Panc1 (cell line): ENCODE measurements at regions not wholly inside any gene's neighbourhood (a gene's known extent, or its start where the extent isn't known, plus 50 kb on each side); places are given as distances from the start of the nearest gene placed in this dataset.

Experiments
- TF ChIP-seq, protein P1 (sequence below): fragments of 450-650 bp; IDR thresholded peaks from 2 replicates; pipeline ENCODE4 v1.5.1; 2017; ENCODE audit warnings: mild to moderate bottlenecking
- TF ChIP-seq, protein P2 (sequence below), 2 experiments: IDR thresholded peaks; 2 replicates each; pipeline ENCODE4 v1.6.1; 2011 to 2012; ENCODE audit warnings: low read depth in 2 of 2, control low read depth in 1 of 2, low read length in 1 of 2, mild to moderate bottlenecking in 1 of 2, moderate library complexity in 1 of 2; ENCODE audit not compliant: insufficient read depth in 1 of 2

DNA sequence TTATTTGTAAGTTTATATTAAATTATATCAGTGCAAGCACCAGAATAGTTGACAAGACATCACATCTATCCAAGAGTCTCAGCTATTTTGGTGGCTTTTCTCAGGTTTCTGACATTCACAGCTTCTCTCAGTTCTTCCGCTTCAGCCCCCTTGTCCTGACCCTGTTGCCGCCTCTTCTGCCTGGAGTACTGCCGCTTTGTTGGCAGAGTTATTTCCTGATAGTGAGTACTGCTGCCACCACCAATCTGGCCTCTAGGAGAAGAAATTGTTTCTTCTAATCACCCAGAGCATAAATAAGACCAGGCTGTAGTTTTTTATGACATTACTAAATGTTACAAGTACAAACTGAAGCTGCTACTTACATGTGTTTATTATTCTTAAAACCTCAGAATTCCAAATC is 470.1 kb downstream of the NSUN3 start:
- TF ChIP-seq, protein P1, sequence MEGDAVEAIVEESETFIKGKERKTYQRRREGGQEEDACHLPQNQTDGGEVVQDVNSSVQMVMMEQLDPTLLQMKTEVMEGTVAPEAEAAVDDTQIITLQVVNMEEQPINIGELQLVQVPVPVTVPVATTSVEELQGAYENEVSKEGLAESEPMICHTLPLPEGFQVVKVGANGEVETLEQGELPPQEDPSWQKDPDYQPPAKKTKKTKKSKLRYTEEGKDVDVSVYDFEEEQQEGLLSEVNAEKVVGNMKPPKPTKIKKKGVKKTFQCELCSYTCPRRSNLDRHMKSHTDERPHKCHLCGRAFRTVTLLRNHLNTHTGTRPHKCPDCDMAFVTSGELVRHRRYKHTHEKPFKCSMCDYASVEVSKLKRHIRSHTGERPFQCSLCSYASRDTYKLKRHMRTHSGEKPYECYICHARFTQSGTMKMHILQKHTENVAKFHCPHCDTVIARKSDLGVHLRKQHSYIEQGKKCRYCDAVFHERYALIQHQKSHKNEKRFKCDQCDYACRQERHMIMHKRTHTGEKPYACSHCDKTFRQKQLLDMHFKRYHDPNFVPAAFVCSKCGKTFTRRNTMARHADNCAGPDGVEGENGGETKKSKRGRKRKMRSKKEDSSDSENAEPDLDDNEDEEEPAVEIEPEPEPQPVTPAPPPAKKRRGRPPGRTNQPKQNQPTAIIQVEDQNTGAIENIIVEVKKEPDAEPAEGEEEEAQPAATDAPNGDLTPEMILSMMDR: no peak
- TF ChIP-seq, protein P2, sequence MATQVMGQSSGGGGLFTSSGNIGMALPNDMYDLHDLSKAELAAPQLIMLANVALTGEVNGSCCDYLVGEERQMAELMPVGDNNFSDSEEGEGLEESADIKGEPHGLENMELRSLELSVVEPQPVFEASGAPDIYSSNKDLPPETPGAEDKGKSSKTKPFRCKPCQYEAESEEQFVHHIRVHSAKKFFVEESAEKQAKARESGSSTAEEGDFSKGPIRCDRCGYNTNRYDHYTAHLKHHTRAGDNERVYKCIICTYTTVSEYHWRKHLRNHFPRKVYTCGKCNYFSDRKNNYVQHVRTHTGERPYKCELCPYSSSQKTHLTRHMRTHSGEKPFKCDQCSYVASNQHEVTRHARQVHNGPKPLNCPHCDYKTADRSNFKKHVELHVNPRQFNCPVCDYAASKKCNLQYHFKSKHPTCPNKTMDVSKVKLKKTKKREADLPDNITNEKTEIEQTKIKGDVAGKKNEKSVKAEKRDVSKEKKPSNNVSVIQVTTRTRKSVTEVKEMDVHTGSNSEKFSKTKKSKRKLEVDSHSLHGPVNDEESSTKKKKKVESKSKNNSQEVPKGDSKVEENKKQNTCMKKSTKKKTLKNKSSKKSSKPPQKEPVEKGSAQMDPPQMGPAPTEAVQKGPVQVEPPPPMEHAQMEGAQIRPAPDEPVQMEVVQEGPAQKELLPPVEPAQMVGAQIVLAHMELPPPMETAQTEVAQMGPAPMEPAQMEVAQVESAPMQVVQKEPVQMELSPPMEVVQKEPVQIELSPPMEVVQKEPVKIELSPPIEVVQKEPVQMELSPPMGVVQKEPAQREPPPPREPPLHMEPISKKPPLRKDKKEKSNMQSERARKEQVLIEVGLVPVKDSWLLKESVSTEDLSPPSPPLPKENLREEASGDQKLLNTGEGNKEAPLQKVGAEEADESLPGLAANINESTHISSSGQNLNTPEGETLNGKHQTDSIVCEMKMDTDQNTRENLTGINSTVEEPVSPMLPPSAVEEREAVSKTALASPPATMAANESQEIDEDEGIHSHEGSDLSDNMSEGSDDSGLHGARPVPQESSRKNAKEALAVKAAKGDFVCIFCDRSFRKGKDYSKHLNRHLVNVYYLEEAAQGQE (IDR thresholded peaks at IDR 0.05; ENCODE audit: insufficient read depth in 1 of 2, low read depth in 2 of 2, low read length in 1 of 2): no peak
